ENCODE measurements at regions not wholly inside any gene's neighbourhood (a gene's known extent, or its start where the extent isn't known, plus 50 kb on each side); places are given as distances from the start of the nearest gene placed in this dataset.

DNA sequence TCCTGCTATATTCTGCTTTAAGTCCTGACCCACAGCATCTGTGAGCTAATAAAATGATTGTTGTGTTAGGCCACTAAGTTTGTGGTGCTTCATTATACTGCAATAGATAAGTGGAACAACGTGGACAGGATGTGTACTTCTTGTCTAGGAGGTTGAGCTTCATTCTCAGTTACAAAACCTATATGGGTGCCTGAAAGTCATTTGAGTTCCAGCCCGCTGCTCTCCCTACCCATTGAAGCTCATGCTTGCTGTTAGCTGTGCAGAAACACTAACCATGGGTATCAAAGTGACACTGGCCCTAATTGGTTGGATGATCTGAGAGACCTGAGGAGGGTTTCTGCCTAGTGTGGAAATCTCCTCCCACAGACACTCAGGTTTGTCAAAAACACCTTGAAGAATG is 357.2 kb downstream of the PDCD6IP start:
- CTCF ChIA-PET = interaction anchor here (1.1 kb wide), 1 partner anchor 105 kb away, joined by 5 read pairs; no protein-coding TSS in a partner anchor
- ATAC-seq = peak; percentile 76
- POLR2A ChIA-PET = no interaction called here
- BruUV-seq (replicated peaks) = no TSS peak
- no peaks in the 10 kb centered on the region for H3K36me3 ChIP-seq (ENCODE audit: control insufficient read depth in 2 of 2, insufficient read depth in 2 of 2, low read length in 1 of 2)
- H3K4me2 ChIP-seq (ENCODE audit: control insufficient read depth, insufficient read depth) = no peak overlapping the region
- 33% methylated on average over 2 of the region's 2 CpGs for WGBS (ENCODE audit: insufficient coverage, insufficient replicate concordance, low lambda C conversion rate, missing lambda C conversion rate)
- no peak overlapping the region for H3K9ac ChIP-seq (ENCODE audit: control insufficient read depth, insufficient read depth, low read length)
- in situ Hi-C loops (cut with MboI) (no loop called here), intact Hi-C loops (cut with micrococcal nuclease; ENCODE audit: unreplicated experiment) (no loop called here)
- H2AFZ ChIP-seq (ENCODE audit: control insufficient read depth, low read depth, low read length) = no peak overlapping the region; the same call in 1 of the 2 replicates
- peak; percentile 45 for DNase-seq (ENCODE audit: low read depth, low spot score)
- TF ChIP-seq NFYB (IDR thresholded peaks at IDR 0.05; ENCODE audit: insufficient read depth, low read depth, low read length) = 0 out of 2 replicates have a peak, but pooled peaks have one; percentile 15
- TF ChIP-seq, protein P1, sequence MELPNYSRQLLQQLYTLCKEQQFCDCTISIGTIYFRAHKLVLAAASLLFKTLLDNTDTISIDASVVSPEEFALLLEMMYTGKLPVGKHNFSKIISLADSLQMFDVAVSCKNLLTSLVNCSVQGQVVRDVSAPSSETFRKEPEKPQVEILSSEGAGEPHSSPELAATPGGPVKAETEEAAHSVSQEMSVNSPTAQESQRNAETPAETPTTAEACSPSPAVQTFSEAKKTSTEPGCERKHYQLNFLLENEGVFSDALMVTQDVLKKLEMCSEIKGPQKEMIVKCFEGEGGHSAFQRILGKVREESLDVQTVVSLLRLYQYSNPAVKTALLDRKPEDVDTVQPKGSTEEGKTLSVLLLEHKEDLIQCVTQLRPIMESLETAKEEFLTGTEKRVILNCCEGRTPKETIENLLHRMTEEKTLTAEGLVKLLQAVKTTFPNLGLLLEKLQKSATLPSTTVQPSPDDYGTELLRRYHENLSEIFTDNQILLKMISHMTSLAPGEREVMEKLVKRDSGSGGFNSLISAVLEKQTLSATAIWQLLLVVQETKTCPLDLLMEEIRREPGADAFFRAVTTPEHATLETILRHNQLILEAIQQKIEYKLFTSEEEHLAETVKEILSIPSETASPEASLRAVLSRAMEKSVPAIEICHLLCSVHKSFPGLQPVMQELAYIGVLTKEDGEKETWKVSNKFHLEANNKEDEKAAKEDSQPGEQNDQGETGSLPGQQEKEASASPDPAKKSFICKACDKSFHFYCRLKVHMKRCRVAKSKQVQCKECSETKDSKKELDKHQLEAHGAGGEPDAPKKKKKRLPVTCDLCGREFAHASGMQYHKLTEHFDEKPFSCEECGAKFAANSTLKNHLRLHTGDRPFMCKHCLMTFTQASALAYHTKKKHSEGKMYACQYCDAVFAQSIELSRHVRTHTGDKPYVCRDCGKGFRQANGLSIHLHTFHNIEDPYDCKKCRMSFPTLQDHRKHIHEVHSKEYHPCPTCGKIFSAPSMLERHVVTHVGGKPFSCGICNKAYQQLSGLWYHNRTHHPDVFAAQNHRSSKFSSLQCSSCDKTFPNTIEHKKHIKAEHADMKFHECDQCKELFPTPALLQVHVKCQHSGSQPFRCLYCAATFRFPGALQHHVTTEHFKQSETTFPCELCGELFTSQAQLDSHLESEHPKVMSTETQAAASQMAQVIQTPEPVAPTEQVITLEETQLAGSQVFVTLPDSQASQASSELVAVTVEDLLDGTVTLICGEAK (IDR thresholded peaks at IDR 0.05; ENCODE audit: borderline replicate concordance) = no peak
- no peak for TF ChIP-seq KLF5 (IDR thresholded peaks at IDR 0.05; ENCODE audit: partially characterized antibody)
- TF ChIP-seq PAX5 (IDR thresholded peaks at IDR 0.05; ENCODE audit: borderline replicate concordance, low read depth, low read length) = peak; percentile 68; the same call in 1 of the 2 replicates
- TF ChIP-seq MYC (IDR thresholded peaks at IDR 0.05; ENCODE audit: insufficient read depth, insufficient read length, insufficient replicate concordance, low read length, severe bottlenecking) = no peak
- H3K9me3 ChIP-seq (replicated peaks; ENCODE audit: control insufficient read depth, insufficient read depth, low read length) = no peaks in the 10 kb centered on the region; the same call in 2 of the 3 replicates
- H3K4me1 ChIP-seq (ENCODE audit: control insufficient read depth, insufficient read depth, low read length) = peaks cover 12% of the 10 kb centered on the region
- RAD21 ChIA-PET (ENCODE audit: unreplicated experiment) = interaction anchor here (1.2 kb wide), 1 partner anchor 105 kb away, joined by 3 read pairs; no protein-coding TSS in a partner anchor
- no peaks in the 10 kb centered on the region for H3K27me3 ChIP-seq (replicated peaks in 1 of 2; ENCODE audit: control insufficient read depth in 2 of 2, insufficient read depth in 2 of 2, low read length in 1 of 2)
- H3K27ac ChIP-seq (ENCODE audit: control insufficient read depth, insufficient read depth) = no peak overlapping the region
- H4K20me1 ChIP-seq (ENCODE audit: control insufficient read depth, insufficient read depth) = no peaks in the 10 kb centered on the region
- SMC1A ChIA-PET (ENCODE audit: uncharacterized antibody, unreplicated experiment) = no interaction called here
- no peaks in the 10 kb centered on the region for H3K79me2 ChIP-seq (ENCODE audit: control insufficient read depth, insufficient read depth, low read length)
- H3K4me3 ChIP-seq = no peak overlapping the region
- peak; percentile 72 for FAIRE-seq
